HepG2 (cell line): ENCODE measurements at regions not wholly inside any gene's neighbourhood (a gene's known extent, or its start where the extent isn't known, plus 50 kb on each side); places are given as distances from the start of the nearest gene placed in this dataset.

Experiments
- CHD4 ChIP-seq: fragments of 200-600 bp; sonication (generic); IDR thresholded peaks from 2 replicates; pipeline ENCODE4 v1.7.0; 2017; ENCODE audit warnings: mild to moderate bottlenecking, low read length, borderline replicate concordance
- ERF ChIP-seq: IDR thresholded peaks from 2 replicates; pipeline ENCODE4 v1.6.1; 2018; ENCODE audit warnings: missing biosample characterization, missing genetic modification reagents
- FOSL1 ChIP-seq: sonication (generic); formaldehyde crosslinking; IDR thresholded peaks from 2 replicates; pipeline ENCODE4 v1.9.0; 2021; ENCODE audit warnings: missing genetic modification reagents, borderline replicate concordance
- KIAA2018 ChIP-seq: sonication (generic); formaldehyde crosslinking; IDR thresholded peaks from 2 replicates; pipeline ENCODE4 v1.5.0; 2020; ENCODE audit warnings: mild to moderate bottlenecking, missing genetic modification reagents, borderline replicate concordance
- RBM22 ChIP-seq: fragments of 200-400 bp; formaldehyde crosslinking; optimal IDR thresholded peaks from 2 replicates; pipeline ENCODE3; 2017; ENCODE audit warnings: mild to moderate bottlenecking, low read length, moderate library complexity
- SP5 ChIP-seq: IDR thresholded peaks from 2 replicates; pipeline ENCODE4 v1.6.1; 2016; ENCODE audit warnings: low read depth, borderline replicate concordance
- TCF12 ChIP-seq, 2 experiments: fragments of 450-650 bp in 1 of 2; sonication (generic) in 1 of 2; formaldehyde crosslinking in 1 of 2; IDR thresholded peaks; 2 replicates each; pipeline versions ENCODE4 v1.6.1 to v1.8.0; 2017 to 2022; ENCODE audit warnings: antibody characterized with exemption in 1 of 2, mild to moderate bottlenecking in 1 of 2, missing genetic modification reagents in 1 of 2, moderate library complexity in 1 of 2
- ZFP37 ChIP-seq: sonication (generic); formaldehyde crosslinking; IDR thresholded peaks from 2 replicates; pipeline ENCODE4 v1.4.0; 2020; ENCODE audit warnings: missing genetic modification reagents, borderline replicate concordance
- ZNF230 ChIP-seq: sonication (generic); formaldehyde crosslinking; IDR thresholded peaks from 2 replicates; pipeline ENCODE4 v1.4.0; 2020; ENCODE audit warnings: mild to moderate bottlenecking, missing genetic modification reagents
- ZSCAN22 ChIP-seq: sonication (generic); formaldehyde crosslinking; IDR thresholded peaks from 2 replicates; pipeline ENCODE4 v1.4.0; 2020; ENCODE audit warnings: mild to moderate bottlenecking, missing genetic modification reagents
- TF ChIP-seq, protein P1 (sequence below): sonication (generic); formaldehyde crosslinking; IDR thresholded peaks from 2 replicates; pipeline ENCODE4 v1.5.0; 2020; ENCODE audit warnings: mild to moderate bottlenecking, missing genetic modification reagents

- TF ChIP-seq, protein P1, sequence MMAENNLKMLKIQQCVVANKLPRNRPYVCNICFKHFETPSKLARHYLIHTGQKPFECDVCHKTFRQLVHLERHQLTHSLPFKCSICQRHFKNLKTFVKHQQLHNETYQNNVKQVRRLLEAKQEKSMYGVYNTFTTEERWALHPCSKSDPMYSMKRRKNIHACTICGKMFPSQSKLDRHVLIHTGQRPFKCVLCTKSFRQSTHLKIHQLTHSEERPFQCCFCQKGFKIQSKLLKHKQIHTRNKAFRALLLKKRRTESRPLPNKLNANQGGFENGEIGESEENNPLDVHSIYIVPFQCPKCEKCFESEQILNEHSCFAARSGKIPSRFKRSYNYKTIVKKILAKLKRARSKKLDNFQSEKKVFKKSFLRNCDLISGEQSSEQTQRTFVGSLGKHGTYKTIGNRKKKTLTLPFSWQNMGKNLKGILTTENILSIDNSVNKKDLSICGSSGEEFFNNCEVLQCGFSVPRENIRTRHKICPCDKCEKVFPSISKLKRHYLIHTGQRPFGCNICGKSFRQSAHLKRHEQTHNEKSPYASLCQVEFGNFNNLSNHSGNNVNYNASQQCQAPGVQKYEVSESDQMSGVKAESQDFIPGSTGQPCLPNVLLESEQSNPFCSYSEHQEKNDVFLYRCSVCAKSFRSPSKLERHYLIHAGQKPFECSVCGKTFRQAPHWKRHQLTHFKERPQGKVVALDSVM (CRISPR knock-in tag): no peak
- TF ChIP-seq RBM22: no peak
- no peak for TF ChIP-seq SP5 (CRISPR knock-in tag)
- TF ChIP-seq KIAA2018 (CRISPR knock-in tag): no peak
- TF ChIP-seq ZFP37 (CRISPR knock-in tag): no peak
- TF ChIP-seq FOSL1 (CRISPR knock-in tag): no peak
- no peak for TF ChIP-seq ZNF230 (CRISPR knock-in tag)
- TF ChIP-seq TCF12 (IDR thresholded peaks at IDR 0.05): no peak
- TF ChIP-seq TCF12 (CRISPR knock-in tag; IDR thresholded peaks at IDR 0.05): no peak
- TF ChIP-seq CHD4: no peak
- no peak for TF ChIP-seq ERF (CRISPR knock-in tag)
- no peak for TF ChIP-seq ZSCAN22
Measured at GRCh38 chr10:44766631-44767030, 144.5 kb upstream of the TMEM72 start (continued).
